HepG2 (cell line): ENCODE measurements at regions not wholly inside any gene's neighbourhood (a gene's known extent, or its start where the extent isn't known, plus 50 kb on each side); places are given as distances from the start of the nearest gene placed in this dataset.

Experiments
- ATAC-seq: fragments of 200-7000 bp; cut with Tn5 transposase; 3 replicates; pipeline ENCODE4 v1.9.1; 2020; ENCODE audit warnings: mild to moderate bottlenecking, moderate library complexity
- BruUV-seq: library from RNA; stranded (reverse); fragments of 400-500 nt; replicated peaks from 2 replicates; lab custom pipeline; 2021; lab: Mats Ljungman, UMichigan
- CTCF ChIA-PET: fragments of 300-600 bp; formaldehyde crosslinking; extraction: SDS; loops from one replicate; lab custom pipeline; 2021; ENCODE audit warnings: low total read pairs, inconsistent platforms, low intra/inter-chr PET ratio; lab: Yijun Ruan, JAX
- POLR2A ChIA-PET: fragments of 350-600 bp; sonication (Branson Sonifier 250); formaldehyde crosslinking; loops from one replicate; lab custom pipeline; 2020; ENCODE audit warnings: antibody characterized with exemption, inconsistent platforms; lab: Yijun Ruan, JAX
- DNase-seq: peaks from one replicate; pipeline ENCODE4 v3.0.0-alpha.2; 2015; ENCODE audit warnings: low spot score
- FAIRE-seq: peaks from 3 replicates; lab custom pipeline; 2011; peaks lifted over from hg19 to GRCh38; lab: Jason Lieb, UNC
- H2AFZ ChIP-seq: one replicate; pipeline ENCODE4 v1.6.1; 2011; ENCODE audit warnings: low read length, inconsistent platforms
- H3K27ac ChIP-seq: fragments of 300-600 bp; 3 replicates; pipeline ENCODE4 v1.8.0; 2011; ENCODE audit warnings: mixed run types, mild to moderate bottlenecking, mixed read lengths, low read length, inconsistent platforms; ENCODE audit not compliant: insufficient read depth; ENCODE audit errors: extremely low read length
- H3K27me3 ChIP-seq, 2 experiments: fragments of 200-600 bp in 1 of 2; 2 replicates in 1 of 2; 3 replicates in 1 of 2; pipeline versions ENCODE4 v1.6.0 to v1.8.0; 2011; ENCODE audit warnings: low read length in 2 of 2, mild to moderate bottlenecking in 2 of 2, moderate library complexity in 2 of 2, inconsistent platforms in 1 of 2; ENCODE audit not compliant: insufficient read depth in 2 of 2, control insufficient read depth in 1 of 2
- H3K36me3 ChIP-seq, 2 experiments: fragments of 200-600 bp in 1 of 2; replicated peaks in 1 of 2; 2 replicates in 1 of 2; 3 replicates in 1 of 2; pipeline versions ENCODE4 v1.5.1 to v1.8.0; 2011; ENCODE audit warnings: low read length in 2 of 2, inconsistent platforms in 1 of 2; ENCODE audit not compliant: insufficient read depth in 2 of 2, control insufficient read depth in 1 of 2
- H3K4me1 ChIP-seq: 2 replicates; pipeline ENCODE4 v1.5.1; 2012; ENCODE audit warnings: low read length, inconsistent platforms; ENCODE audit not compliant: insufficient read depth
- H3K4me2 ChIP-seq: 2 replicates; pipeline ENCODE4 v1.6.0; 2011; ENCODE audit warnings: low read depth, low read length, inconsistent platforms
- H3K4me3 ChIP-seq, 3 experiments: fragments of 200-600 bp in 1 of 3; sonication (generic), shearing (Covaris generic) in 1 of 3; replicated peaks in 1 of 3; 2 replicates each; pipeline ENCODE4 v1.5.1; 2011 to 2016; ENCODE audit warnings: low read length in 3 of 3, inconsistent platforms in 2 of 3, low read depth in 2 of 3, mild to moderate bottlenecking in 2 of 3, control low read depth in 1 of 3, mixed read lengths in 1 of 3; ENCODE audit not compliant: insufficient read depth in 1 of 3
- H3K79me2 ChIP-seq: one replicate; pipeline ENCODE4 v1.6.1; 2011; ENCODE audit warnings: low read length, inconsistent platforms; ENCODE audit not compliant: insufficient read depth
- H3K9ac ChIP-seq: 2 replicates; pipeline ENCODE4 v1.6.0; 2011; ENCODE audit warnings: mild to moderate bottlenecking, low read depth, low read length, inconsistent platforms; ENCODE audit not compliant: insufficient read depth
- H3K9me3 ChIP-seq: 2 replicates; pipeline ENCODE4 v1.5.1; 2012; ENCODE audit warnings: mild to moderate bottlenecking, low read length
- H4K20me1 ChIP-seq: 2 replicates; pipeline ENCODE4 v1.6.0; 2011; ENCODE audit warnings: inconsistent platforms, mild to moderate bottlenecking, low read length, moderate library complexity; ENCODE audit not compliant: insufficient read depth
- FIP1L1 ChIP-seq: fragments of 200-400 bp; formaldehyde crosslinking; IDR thresholded peaks from 2 replicates; pipeline ENCODE4 v1.6.1; 2018; ENCODE audit warnings: low read depth, mild to moderate bottlenecking, low read length, moderate library complexity, borderline replicate concordance; ENCODE audit not compliant: insufficient read depth
- FOXM1 ChIP-seq: sonication (generic); formaldehyde crosslinking; IDR thresholded peaks from 2 replicates; pipeline ENCODE4 v1.5.0; 2020; ENCODE audit warnings: missing genetic modification reagents
- FOXP4 ChIP-seq: sonication (generic); formaldehyde crosslinking; IDR thresholded peaks from 2 replicates; pipeline ENCODE4 v1.4.0; 2020; ENCODE audit warnings: missing genetic modification reagents
- PBX3 ChIP-seq: sonication (generic); formaldehyde crosslinking; IDR thresholded peaks from 2 replicates; pipeline ENCODE4 v1.8.1; 2023; ENCODE audit warnings: missing genetic modification reagents, inconsistent platforms, borderline replicate concordance
- PLSCR1 ChIP-seq: sonication (generic); formaldehyde crosslinking; IDR thresholded peaks from 2 replicates; pipeline ENCODE4 v1.5.0; 2020; ENCODE audit warnings: missing genetic modification reagents, mild to moderate bottlenecking, borderline replicate concordance
- SCMH1 ChIP-seq: sonication (generic); formaldehyde crosslinking; IDR thresholded peaks from 2 replicates; pipeline ENCODE4 v1.9.0; 2021; ENCODE audit warnings: missing genetic modification reagents, mild to moderate bottlenecking, borderline replicate concordance
- ZBTB33 ChIP-seq: sonication (generic); formaldehyde crosslinking; IDR thresholded peaks from 2 replicates; pipeline ENCODE4 v1.4.0; 2020; ENCODE audit warnings: missing genetic modification reagents
- ZBTB42 ChIP-seq: sonication (generic); formaldehyde crosslinking; IDR thresholded peaks from 2 replicates; pipeline ENCODE4 v1.5.0; 2020; ENCODE audit warnings: mild to moderate bottlenecking, missing genetic modification reagents
- ZMYM2 ChIP-seq: sonication (generic); formaldehyde crosslinking; IDR thresholded peaks from 2 replicates; pipeline ENCODE4 v1.8.0; 2022; ENCODE audit warnings: mild to moderate bottlenecking, missing genetic modification reagents
- ZNF101 ChIP-seq: sonication (generic); formaldehyde crosslinking; IDR thresholded peaks from 2 replicates; pipeline ENCODE4 v1.4.0; 2020; ENCODE audit warnings: mild to moderate bottlenecking, low read depth, missing genetic modification reagents, borderline replicate concordance
- ZNF280D ChIP-seq: sonication (generic); formaldehyde crosslinking; IDR thresholded peaks from 2 replicates; pipeline ENCODE4 v1.5.1; 2020; ENCODE audit warnings: mild to moderate bottlenecking, missing genetic modification reagents
- ZNF83 ChIP-seq: sonication (generic); formaldehyde crosslinking; IDR thresholded peaks from 2 replicates; pipeline ENCODE4 v1.4.0; 2020; ENCODE audit warnings: missing genetic modification reagents, mild to moderate bottlenecking, borderline replicate concordance
- WGBS: methylation state at CpG from one replicate; pipeline ENCODE4 v1.1.6; 2017; ENCODE audit warnings: low lambda C conversion rate; 5-methylcytosine and 5-hydroxymethylcytosine counted together
- in situ Hi-C: cut with HindIII; loops from 2 replicates; pipeline ENCODE4 v1.10.0; 2017; ENCODE audit warnings: low pct_unique_long_range_greater_than_20kb; ENCODE audit not compliant: extremely low pct_ligation_motif_present
- intact Hi-C: fragments of 100-400 bp; cut with micrococcal nuclease; formaldehyde crosslinking; loops from one replicate; pipeline ENCODE4 v1.10.0; 2022; ENCODE audit not compliant: unreplicated experiment

- Histone ChIP-seq H3K79me2 (no peaks in the 10 kb centered on the region), H3K27me3 (0 out of 5 replicates have a peak, but pooled peaks cover 0 to 9% of the 10 kb centered on the region in 2 experiments), H3K4me3 (no peak overlapping the region), H3K9me3 (no peaks in the 10 kb centered on the region), H3K4me2 (no peak overlapping the region), H4K20me1 (no peaks in the 10 kb centered on the region), H2AFZ (no peak overlapping the region), H3K36me3 (no peaks in the 10 kb centered on the region), H3K9ac (no peak overlapping the region), H3K4me1 (no peaks in the 10 kb centered on the region), H3K27ac (no peak overlapping the region)
- DNase-seq = no peak
- in situ Hi-C loops = no loop called here
- TF ChIP-seq PLSCR1 (CRISPR knock-in tag) (no peak), ZNF101 (CRISPR knock-in tag) (no peak), FOXM1 (CRISPR knock-in tag) (no peak), ZNF83 (no peak), ZBTB42 (no peak), PBX3 (CRISPR knock-in tag) (no peak), ZBTB33 (CRISPR knock-in tag) (no peak), FIP1L1 (no peak), ZMYM2 (CRISPR knock-in tag) (no peak), FOXP4 (CRISPR knock-in tag) (no peak), ZNF280D (CRISPR knock-in tag) (no peak), SCMH1 (CRISPR knock-in tag) (no peak)
- 0% methylated on average over 2 of the region's 2 CpGs for WGBS
- ChIA-PET POLR2A (no interaction called here), CTCF (no interaction called here)
- ATAC-seq = no peak
- intact Hi-C loops = no loop called here
- no peak for FAIRE-seq
- no TSS peak for BruUV-seq
Measured at GRCh38 chr3:157919319-157919887, 186.8 kb downstream of the SHOX2 start.
